Panc1 (cell line): ENCODE measurements at regions not wholly inside any gene's neighbourhood (a gene's known extent, or its start where the extent isn't known, plus 50 kb on each side); places are given as distances from the start of the nearest gene placed in this dataset.
A peak's percentile ranks its signal among the peaks of the same experiment; 100 is the strongest.

Experiments
- ATAC-seq: fragments of 200-7000 bp; cut with Tn5 transposase; 2 replicates; pipeline ENCODE4 v1.9.1; 2020; ENCODE audit warnings: mild to moderate bottlenecking, moderate library complexity
- BruUV-seq: library from RNA; stranded (reverse); fragments of 400-500 nt; replicated peaks from 2 replicates; lab custom pipeline; 2021; lab: Mats Ljungman, UMichigan
- CTCF ChIA-PET: fragments of 300-600 bp; sonication (Branson Sonifier 250); formaldehyde crosslinking; loops from one replicate; lab custom pipeline; 2022; ENCODE audit warnings: antibody characterized with exemption; lab: Charles Lee
- POLR2A ChIA-PET: fragments of 300-600 bp; sonication (Branson Sonifier 250); formaldehyde crosslinking; loops from one replicate; lab custom pipeline; 2022; ENCODE audit warnings: antibody characterized with exemption; lab: Charles Lee
- DNase-seq: peaks from one replicate; pipeline ENCODE4 v3.0.0-alpha.2; 2010; ENCODE audit warnings: low read depth, low spot score
- H3K27ac ChIP-seq: 2 replicates; pipeline ENCODE4 v1.5.1; 2011; ENCODE audit warnings: mild to moderate bottlenecking, low read length, inconsistent platforms
- H3K27me3 ChIP-seq: fragments of 200-500 bp; sonication (Bioruptor generic); 2 replicates; pipeline ENCODE4 v1.6.0; 2014; ENCODE audit warnings: low read length, inconsistent platforms; ENCODE audit not compliant: control insufficient read depth, insufficient read depth
- H3K36me3 ChIP-seq: fragments of 200-500 bp; sonication (Bioruptor generic); 2 replicates; pipeline ENCODE4 v1.5.1; 2014; ENCODE audit warnings: inconsistent platforms, mild to moderate bottlenecking, low read length, moderate library complexity; ENCODE audit not compliant: control insufficient read depth, insufficient read depth
- H3K4me1 ChIP-seq: 2 replicates; pipeline ENCODE4 v1.5.1; 2011; ENCODE audit warnings: inconsistent platforms, mild to moderate bottlenecking, low read length, moderate library complexity; ENCODE audit not compliant: control insufficient read depth, insufficient read depth
- H3K4me3 ChIP-seq, 2 experiments: 2 replicates each; pipeline ENCODE4 v1.5.1; 2011 to 2012; ENCODE audit warnings: low read depth in 2 of 2, low read length in 2 of 2, mild to moderate bottlenecking in 2 of 2, inconsistent platforms in 1 of 2, moderate library complexity in 1 of 2
- H3K9me3 ChIP-seq: fragments of 200-500 bp; sonication (Bioruptor generic); 2 replicates; pipeline ENCODE4 v1.5.1; 2014; ENCODE audit warnings: low read depth, mild to moderate bottlenecking, inconsistent platforms, low read length, moderate library complexity; ENCODE audit not compliant: control insufficient read depth, insufficient read depth
- CTCF ChIP-seq: fragments of 450-650 bp; IDR thresholded peaks from 2 replicates; pipeline ENCODE4 v1.5.1; 2017; ENCODE audit warnings: mild to moderate bottlenecking
- POLR2AphosphoS5 ChIP-seq: IDR thresholded peaks from 2 replicates; pipeline ENCODE4 v1.6.1; 2012; ENCODE audit warnings: mild to moderate bottlenecking, low read depth, low read length, moderate library complexity
- REST ChIP-seq, 2 experiments: IDR thresholded peaks; 2 replicates each; pipeline ENCODE4 v1.6.1; 2011 to 2012; ENCODE audit warnings: low read depth in 2 of 2, control low read depth in 1 of 2, low read length in 1 of 2, mild to moderate bottlenecking in 1 of 2, moderate library complexity in 1 of 2; ENCODE audit not compliant: insufficient read depth in 1 of 2
- SIN3A ChIP-seq: IDR thresholded peaks from 2 replicates; pipeline ENCODE4 v1.6.1; 2012; ENCODE audit warnings: low read depth, mild to moderate bottlenecking, low read length, moderate library complexity, borderline replicate concordance; ENCODE audit not compliant: insufficient read depth
- TCF7L2 ChIP-seq: IDR thresholded peaks from 2 replicates; pipeline ENCODE4 v1.6.1; 2011; ENCODE audit warnings: mild to moderate bottlenecking, low read depth, low read length, inconsistent platforms
- in situ Hi-C: cut with HindIII; loops from 2 replicates; pipeline ENCODE4 v1.10.0; 2016; ENCODE audit warnings: low sequenced_read_pairs, low pct_unique_long_range_greater_than_20kb
- intact Hi-C: fragments of 100-400 bp; cut with micrococcal nuclease; formaldehyde crosslinking; loops from one replicate; pipeline ENCODE4 v1.10.0; 2022; ENCODE audit not compliant: unreplicated experiment

GRCh38 chr10:52472406-52473146 is 158.5 kb downstream of the DKK1 start:
- intact Hi-C loops (no loop called here), in situ Hi-C loops (no loop called here)
- peak overlapping the region; percentile 94 for H3K27ac ChIP-seq
- no peak for DNase-seq
- ChIA-PET POLR2A (interaction anchor here (0.6 kb wide), 1 partner anchor 172 kb away, joined by 3 read pairs; no protein-coding TSS in a partner anchor), CTCF (no interaction called here)
- TF ChIP-seq SIN3A, result no peak
- no peak for TF ChIP-seq CTCF
- peak; percentile 84; the same call in 1 of the 2 replicates for TF ChIP-seq TCF7L2
- no peak; a peak in 1 of 4 replicates for TF ChIP-seq REST (IDR thresholded peaks at IDR 0.05; ENCODE audit: insufficient read depth in 1 of 2, low read depth in 2 of 2, low read length in 1 of 2)
- TF ChIP-seq POLR2AphosphoS5, result peak; percentile 68; the same call in 1 of the 2 replicates
- peak; percentile 92 for ATAC-seq
- peaks cover 11% of the 10 kb centered on the region for H3K4me1 ChIP-seq
- no peaks in the 10 kb centered on the region for H3K36me3 ChIP-seq
- H3K27me3 ChIP-seq, result no peaks in the 10 kb centered on the region
- no TSS peak for BruUV-seq
- no peak overlapping the region for H3K4me3 ChIP-seq
- H3K9me3 ChIP-seq, result peaks cover 40% of the 10 kb centered on the region; the same call in 1 of the 2 replicates

GRCh38 chr10:52474265-52474664 is 160.2 kb downstream of the DKK1 start:
- POLR2A ChIA-PET, result no interaction called here
- peak overlapping the region; percentile 94 for H3K27ac ChIP-seq
- intact Hi-C loops, result no loop called here
- H3K9me3 ChIP-seq, result peaks cover 32% of the 10 kb centered on the region; the same call in 1 of the 2 replicates
- TF ChIP-seq REST (IDR thresholded peaks at IDR 0.05; ENCODE audit: insufficient read depth in 1 of 2, low read depth in 2 of 2, low read length in 1 of 2), result no peak
- TF ChIP-seq CTCF, result no peak
- no peak for TF ChIP-seq POLR2AphosphoS5
- no peak for TF ChIP-seq TCF7L2
- TF ChIP-seq SIN3A, result no peak
- peaks cover 11% of the 10 kb centered on the region for H3K4me1 ChIP-seq
- H3K36me3 ChIP-seq, result no peaks in the 10 kb centered on the region
- H3K27me3 ChIP-seq, result no peaks in the 10 kb centered on the region
- CTCF ChIA-PET, result no interaction called here
- no TSS peak for BruUV-seq
- no peak for ATAC-seq
- H3K4me3 ChIP-seq, result no peak overlapping the region
- no peak for DNase-seq
- in situ Hi-C loops, result no loop called here
